Amniotic stem cell (primary cell): ENCODE measurements at regions not wholly inside any gene's neighbourhood (a gene's known extent, or its start where the extent isn't known, plus 50 kb on each side); places are given as distances from the start of the nearest gene placed in this dataset.

ENCODE experiments used
- DNase-seq: peaks from one replicate; lab custom pipeline; 2025; lab: John Stamatoyannopoulos, UW

DNA sequence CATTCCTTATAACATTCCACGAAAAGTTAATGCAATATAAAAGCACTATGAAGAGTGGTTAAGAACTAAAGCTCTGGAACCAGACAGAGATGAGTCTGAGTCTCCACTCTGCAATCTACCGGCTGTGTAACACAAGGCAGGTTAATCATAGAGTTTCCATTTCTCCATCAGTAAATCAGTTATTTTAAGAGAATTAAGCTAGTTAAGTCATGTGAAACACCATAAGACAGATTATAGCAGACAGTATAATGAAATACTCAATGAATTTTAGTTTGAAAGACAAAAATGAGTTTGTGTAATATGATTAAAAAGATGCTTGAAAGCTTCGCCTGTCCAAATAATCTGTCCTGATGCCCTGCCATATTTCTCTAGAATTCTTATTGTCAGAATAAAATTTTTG lies 282.6 kb upstream of the ACTRT1 start:
- no peak for DNase-seq

DNA sequence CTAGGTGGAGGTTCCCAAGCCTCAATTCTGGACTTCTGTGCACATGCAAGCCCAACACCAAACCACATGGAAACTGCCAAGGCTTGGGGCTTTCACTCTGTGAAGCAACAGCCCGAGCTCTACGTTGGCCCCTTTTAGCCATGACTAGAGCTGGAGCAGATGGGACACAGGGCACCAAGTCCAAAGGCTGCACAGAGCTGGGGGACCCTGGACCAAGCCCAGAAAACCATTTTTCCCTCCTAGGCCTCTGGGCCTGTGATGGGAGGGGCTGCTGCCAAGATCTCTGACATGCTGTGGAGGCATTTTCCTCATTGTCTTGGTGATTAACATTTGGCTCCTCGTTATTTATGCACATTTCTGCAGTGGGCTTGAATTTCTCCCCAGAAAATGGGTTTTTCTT lies 258.7 kb upstream of the ACTRT1 start:
- no peak for DNase-seq

DNA sequence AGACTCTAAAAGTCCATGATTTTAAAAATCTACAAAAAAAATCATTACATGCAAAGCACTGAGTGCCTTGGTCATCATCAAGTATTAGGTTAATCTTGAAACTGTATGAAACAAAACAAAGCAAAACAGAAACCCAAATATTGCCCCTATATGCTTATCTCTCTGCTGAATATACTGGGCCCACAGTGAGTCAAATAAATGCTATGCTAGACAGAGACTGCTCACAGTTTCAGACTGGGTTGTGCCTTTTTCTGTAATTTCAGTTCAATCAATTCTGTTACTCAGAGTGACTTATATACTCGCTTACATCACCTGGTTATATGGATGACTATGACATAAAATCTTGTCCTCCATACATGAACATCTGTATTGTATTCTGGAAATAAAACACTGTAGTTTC lies 257.1 kb upstream of the ACTRT1 start:
- no peak for DNase-seq

DNA sequence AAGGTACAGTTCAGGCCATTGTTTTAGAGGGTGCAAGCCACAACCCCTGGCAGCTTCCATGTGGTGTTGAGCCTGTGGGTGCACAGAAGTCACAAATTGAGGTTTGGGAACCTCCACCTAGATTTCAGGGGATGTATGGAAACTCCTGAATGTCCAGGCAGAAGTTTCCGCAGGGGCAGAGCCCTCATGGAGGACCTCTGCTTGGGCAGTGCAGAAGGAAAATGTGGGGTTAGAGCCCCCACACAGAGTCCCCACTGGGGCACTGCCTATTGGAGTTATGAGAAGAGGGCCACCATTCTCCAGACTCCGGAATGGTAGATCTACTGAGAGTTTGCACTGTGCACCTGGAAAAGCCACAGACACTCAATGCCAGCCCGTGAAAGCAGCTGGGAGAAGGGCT lies 242.0 kb upstream of the ACTRT1 start:
- DNase-seq, result no peak

DNA sequence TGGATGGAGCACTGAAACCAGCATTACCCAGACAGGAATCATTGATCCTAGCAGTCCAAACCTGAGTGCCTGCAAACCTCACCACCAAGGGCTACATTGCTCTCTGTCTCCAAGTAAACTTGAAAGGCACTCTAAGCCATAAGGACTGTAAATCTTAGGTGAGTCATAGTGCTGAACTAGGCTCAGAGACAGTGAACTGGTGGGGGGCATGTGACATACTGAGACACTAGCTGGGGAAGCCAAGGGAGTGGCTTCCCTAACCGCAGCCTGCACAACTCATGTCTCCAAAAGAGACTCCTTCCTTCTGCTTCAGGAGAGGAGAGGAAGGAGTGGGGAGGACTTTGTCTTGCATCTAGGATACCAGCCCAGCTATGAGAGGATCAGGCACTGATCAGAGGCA lies 235.5 kb upstream of the ACTRT1 start:
- no peak for DNase-seq

DNA sequence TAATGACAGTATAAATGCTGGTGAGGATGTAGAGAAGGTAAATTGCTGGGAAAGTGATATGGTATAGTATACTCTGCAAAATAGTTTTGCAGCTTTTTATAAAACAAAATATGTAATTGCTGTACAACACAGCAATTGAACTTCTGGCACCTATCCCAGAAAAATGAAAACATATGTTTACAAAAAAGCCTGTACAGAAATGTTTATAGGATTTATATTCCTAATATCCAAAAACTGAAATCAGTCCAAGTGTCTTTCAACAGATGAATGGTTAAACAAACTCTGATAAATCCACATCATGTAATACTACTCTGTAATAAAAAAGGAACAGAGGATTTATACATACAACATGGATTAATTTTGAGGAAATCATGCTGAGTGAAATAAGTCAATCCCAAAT lies 198.4 kb upstream of the ACTRT1 start:
- DNase-seq, result no peak

DNA sequence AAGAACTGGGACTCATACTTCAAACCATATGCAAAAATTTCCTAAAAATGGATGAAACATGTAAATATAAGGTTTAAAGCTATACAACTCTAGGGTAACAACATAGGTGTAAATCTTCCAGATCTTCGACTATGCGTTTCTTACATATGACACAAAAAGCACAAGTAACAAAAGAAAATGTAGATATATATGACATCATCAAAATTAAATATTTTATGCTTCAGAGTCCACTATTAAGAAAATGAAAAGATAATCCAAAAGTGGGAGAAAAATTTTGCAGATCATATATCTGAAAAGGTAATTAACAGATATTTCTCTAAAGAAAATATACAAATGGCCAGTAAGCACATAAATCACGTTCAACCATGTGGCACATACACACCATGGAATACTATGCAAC lies 164.2 kb upstream of the ACTRT1 start:
- no peak for DNase-seq

DNA sequence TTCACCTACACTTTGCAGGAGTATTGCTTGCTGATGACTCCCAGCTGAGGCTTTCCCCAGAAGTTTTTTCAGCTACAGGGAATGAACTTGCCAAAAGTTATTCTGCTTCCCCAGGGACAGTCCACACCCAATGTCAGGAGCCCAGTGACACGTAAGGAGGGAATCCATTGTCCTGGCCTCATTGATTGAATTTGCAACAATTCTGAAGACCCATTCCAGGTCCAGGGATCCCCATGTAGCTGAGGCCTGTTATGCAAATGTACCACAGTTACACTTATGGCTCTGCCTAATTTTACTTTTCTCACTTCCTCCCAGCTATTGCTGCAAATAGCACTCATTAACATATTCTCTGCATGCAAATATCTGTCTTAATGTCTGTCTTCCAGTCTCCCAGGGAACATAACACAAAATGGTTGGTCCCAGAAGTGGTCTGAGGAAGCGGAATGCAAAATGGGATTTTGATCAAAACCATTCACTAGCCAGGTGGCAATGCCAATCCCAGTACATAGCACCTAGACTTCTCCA lies 113.7 kb upstream of the ACTRT1 start:
- DNase-seq, result no peak

DNA sequence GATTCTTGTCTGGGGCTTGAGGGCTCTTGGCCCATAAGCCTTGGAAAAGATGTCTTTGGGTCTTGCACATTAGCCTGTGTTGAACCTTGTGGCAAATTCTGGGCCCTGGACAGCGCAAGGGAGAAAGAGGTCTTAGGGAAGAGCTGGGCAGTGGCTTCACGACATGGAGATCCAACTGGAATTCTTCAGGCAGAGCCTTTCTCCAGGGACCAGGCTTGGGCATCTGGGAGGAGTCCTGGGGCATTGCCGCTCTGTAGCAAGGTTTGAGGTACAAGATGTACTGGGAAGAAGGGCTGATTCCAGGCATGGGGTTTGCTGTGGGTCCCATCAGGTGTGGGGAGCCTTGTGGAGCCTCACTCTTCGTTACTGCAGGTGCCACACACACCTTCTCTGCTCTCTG lies 104.0 kb upstream of the ACTRT1 start:
- no peak for DNase-seq

DNA sequence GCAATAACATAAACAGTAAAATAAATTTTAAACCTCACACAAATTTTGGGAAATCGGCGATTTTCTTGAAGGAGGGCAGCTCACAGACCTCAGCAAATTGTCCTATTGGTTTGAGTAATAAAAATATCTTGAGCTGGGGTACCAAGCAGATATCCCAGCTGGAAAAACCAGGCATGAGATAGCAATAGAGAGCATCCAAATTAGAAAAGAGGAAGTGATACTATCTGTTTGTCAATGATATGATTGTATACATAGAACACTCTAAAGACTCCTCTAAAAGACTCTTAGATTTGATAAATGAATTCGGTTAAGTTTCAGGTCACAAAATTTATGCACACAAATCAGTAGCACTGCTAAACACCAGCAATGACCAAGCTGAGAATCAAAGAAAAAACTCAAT lies 90.5 kb upstream of the ACTRT1 start:
- DNase-seq, result no peak

DNA sequence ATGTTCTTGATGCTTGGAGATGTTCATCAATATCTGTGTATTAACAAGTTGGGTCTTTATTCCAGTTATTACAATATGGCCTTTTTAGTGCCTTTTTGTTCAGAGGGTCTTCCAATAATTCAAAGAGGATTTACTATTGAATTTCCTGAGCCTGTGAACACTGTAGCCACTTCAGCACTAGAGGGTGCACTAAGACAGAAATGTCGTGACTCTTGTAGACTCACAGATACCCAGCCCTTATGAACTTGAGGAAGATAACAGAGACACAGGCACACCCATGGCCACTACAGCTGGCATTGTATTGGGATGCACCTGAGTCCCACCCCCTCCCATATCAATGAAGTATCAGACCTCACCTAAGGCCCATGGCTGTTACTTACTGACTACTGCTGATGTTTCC lies 54.4 kb upstream of the ACTRT1 start:
- no peak for DNase-seq

DNA sequence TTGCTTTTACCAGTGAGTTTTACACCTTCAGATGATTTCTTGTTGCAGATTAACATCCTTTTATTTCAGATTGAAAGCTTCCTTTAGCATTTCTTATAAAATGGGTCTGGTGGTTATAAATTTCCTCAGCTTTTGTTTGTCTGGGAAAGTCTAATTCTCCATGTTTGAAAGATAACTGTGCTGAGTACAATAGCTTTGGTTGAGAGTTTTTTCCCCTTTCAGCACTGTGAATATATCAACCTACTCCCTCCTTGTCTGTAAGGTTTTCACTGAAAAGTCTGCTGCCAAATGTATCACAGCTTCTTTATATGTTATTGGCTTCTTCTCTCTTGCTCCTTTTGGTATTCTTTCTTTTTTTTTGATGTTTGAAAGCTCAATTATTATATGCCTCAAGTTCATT lies 53.5 kb upstream of the ACTRT1 start:
- DNase-seq, result no peak
